ENCODE measurements at regions not wholly inside any gene's neighbourhood (a gene's known extent, or its start where the extent isn't known, plus 50 kb on each side); places are given as distances from the start of the nearest gene placed in this dataset.

GRCh38 chr18:56379256-56379655 is 259.1 kb downstream of the TXNL1 start:
- intact Hi-C loops (cut with micrococcal nuclease), result no loop called here
- BruUV-seq (replicated peaks), result no TSS peak
- H3K9me1 ChIP-seq (ENCODE audit: control insufficient read depth, insufficient read depth, low read length), result no peaks in the 10 kb centered on the region
- H3K4me2 ChIP-seq (ENCODE audit: insufficient read depth, low read length), result no peak overlapping the region
- no peaks in the 10 kb centered on the region for H3K9me3 ChIP-seq (replicated peaks; ENCODE audit: control insufficient read depth, insufficient read depth, low read depth, low read length)
- no peaks in the 10 kb centered on the region for H3K79me2 ChIP-seq (ENCODE audit: control insufficient read depth, insufficient read depth, low read length)
- H3K9ac ChIP-seq (ENCODE audit: insufficient read depth in 1 of 2, low read depth in 2 of 2, low read length in 2 of 2), result no peak overlapping the region
- POLR2A ChIA-PET, result no interaction called here
- H3K4me3 ChIP-seq, result no peak overlapping the region
- no peaks in the 10 kb centered on the region for H4K20me1 ChIP-seq (replicated peaks; ENCODE audit: control insufficient read depth, insufficient read depth, low read length)
- no peak for ATAC-seq
- DNase-seq (ENCODE audit: extremely low read depth in 1 of 4, low spot score in 3 of 4), result no peak
- H3K27ac ChIP-seq (ENCODE audit: extremely low read depth, low read depth, low read length), result no peak overlapping the region
- H3K4me1 ChIP-seq (replicated peaks in 1 of 2; ENCODE audit: control insufficient read depth in 2 of 2, insufficient read depth in 2 of 2, low read length in 2 of 2), result no peaks in the 10 kb centered on the region
- in situ Hi-C loops (cut with MboI), result no loop called here
- WGBS (ENCODE audit: insufficient coverage, low coverage, missing lambda C conversion rate), result 0% methylated on average over 4 of the region's 6 CpGs
- TF ChIP-seq ZNF12 (CRISPR knock-in tag; IDR thresholded peaks at IDR 0.05) (no peak), XRCC5 (IDR thresholded peaks at IDR 0.05; ENCODE audit: low read depth, low read length) (no peak), MTF1 (CRISPR knock-in tag; IDR thresholded peaks at IDR 0.05; ENCODE audit: borderline replicate concordance) (no peak), CREB5 (CRISPR knock-in tag; IDR thresholded peaks at IDR 0.05) (no peak), TRIM28 (IDR thresholded peaks at IDR 0.05) (no peak)
- TF ChIP-seq, protein P1, sequence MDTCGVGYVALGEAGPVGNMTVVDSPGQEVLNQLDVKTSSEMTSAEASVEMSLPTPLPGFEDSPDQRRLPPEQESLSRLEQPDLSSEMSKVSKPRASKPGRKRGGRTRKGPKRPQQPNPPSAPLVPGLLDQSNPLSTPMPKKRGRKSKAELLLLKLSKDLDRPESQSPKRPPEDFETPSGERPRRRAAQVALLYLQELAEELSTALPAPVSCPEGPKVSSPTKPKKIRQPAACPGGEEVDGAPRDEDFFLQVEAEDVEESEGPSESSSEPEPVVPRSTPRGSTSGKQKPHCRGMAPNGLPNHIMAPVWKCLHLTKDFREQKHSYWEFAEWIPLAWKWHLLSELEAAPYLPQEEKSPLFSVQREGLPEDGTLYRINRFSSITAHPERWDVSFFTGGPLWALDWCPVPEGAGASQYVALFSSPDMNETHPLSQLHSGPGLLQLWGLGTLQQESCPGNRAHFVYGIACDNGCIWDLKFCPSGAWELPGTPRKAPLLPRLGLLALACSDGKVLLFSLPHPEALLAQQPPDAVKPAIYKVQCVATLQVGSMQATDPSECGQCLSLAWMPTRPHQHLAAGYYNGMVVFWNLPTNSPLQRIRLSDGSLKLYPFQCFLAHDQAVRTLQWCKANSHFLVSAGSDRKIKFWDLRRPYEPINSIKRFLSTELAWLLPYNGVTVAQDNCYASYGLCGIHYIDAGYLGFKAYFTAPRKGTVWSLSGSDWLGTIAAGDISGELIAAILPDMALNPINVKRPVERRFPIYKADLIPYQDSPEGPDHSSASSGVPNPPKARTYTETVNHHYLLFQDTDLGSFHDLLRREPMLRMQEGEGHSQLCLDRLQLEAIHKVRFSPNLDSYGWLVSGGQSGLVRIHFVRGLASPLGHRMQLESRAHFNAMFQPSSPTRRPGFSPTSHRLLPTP (IDR thresholded peaks at IDR 0.05; ENCODE audit: borderline replicate concordance, extremely low read depth, insufficient read length), result no peak
- H3K27me3 ChIP-seq (ENCODE audit: control insufficient read depth in 2 of 2, insufficient read depth in 2 of 2, low read length in 2 of 2), result no peaks in the 10 kb centered on the region
- CTCF ChIA-PET (ENCODE audit: low intra/inter-chr PET ratio), result no interaction called here
- H2AFZ ChIP-seq (ENCODE audit: low read depth, low read length), result no peak overlapping the region
- no peak for FAIRE-seq
- H3K36me3 ChIP-seq (ENCODE audit: control insufficient read depth, insufficient read depth, low read length), result no peaks in the 10 kb centered on the region
